GM18907 (cell line): ENCODE measurements at regions not wholly inside any gene's neighbourhood (a gene's known extent, or its start where the extent isn't known, plus 50 kb on each side); places are given as distances from the start of the nearest gene placed in this dataset.
"Not testable (repeated sequence)": the region's sequence is repeated elsewhere in the genome, so short reads cannot be mapped to it uniquely, and the experiment has no call there.

Experiments used
- ATAC-seq: cut with Tn5 transposase; IDR thresholded peaks from one replicate; pipeline ENCODE4 v1.9.1; 2021; ENCODE audit warnings: mild to moderate bottlenecking, moderate library complexity; ENCODE audit not compliant: unreplicated experiment

GRCh38 chr9:24351973-24352372 is 193.7 kb downstream of the IZUMO3 start:
- ATAC-seq = no peak

GRCh38 chr9:24351258-24351657 is 194.4 kb downstream of the IZUMO3 start:
- no peak for ATAC-seq

DNA sequence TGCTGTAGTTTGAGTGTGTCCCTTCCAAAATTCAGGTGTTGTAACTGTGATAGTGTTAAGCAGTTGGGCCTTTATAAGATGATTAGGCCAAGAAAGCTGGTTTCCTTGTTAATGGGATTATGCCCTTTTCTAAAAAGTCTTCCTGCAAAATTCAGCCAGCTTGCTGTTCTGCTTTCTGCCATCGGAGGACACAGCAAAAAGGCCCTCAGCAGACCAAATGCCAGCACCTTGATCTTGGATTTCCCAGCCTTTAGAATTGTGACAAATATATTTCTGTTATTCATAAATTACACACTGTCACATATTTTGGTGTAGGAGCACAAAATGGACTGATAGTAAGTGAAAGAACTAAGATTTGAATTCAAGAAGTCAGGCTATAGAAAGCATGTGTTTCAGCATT is 203.2 kb downstream of the IZUMO3 start:
- ATAC-seq = no peak

DNA sequence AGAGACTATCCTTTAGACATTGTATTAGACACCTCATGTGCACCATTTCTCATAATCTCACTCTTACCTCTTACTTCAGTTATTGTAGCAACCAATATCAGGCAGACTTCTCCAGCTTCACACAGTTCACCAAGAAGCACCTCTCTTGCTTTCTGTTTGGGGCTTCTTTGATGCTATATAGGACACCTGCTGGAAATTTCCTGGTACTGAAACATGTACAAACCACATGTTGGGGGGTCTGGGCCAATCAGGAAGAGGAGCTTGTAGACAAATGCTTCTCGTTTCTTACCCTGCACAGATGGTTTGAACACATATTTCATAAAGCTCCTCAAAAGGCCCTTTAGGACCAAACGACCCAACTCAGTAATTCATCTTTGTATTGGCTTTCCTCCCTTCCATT is 212.1 kb downstream of the IZUMO3 start:
- ATAC-seq = no peak

DNA sequence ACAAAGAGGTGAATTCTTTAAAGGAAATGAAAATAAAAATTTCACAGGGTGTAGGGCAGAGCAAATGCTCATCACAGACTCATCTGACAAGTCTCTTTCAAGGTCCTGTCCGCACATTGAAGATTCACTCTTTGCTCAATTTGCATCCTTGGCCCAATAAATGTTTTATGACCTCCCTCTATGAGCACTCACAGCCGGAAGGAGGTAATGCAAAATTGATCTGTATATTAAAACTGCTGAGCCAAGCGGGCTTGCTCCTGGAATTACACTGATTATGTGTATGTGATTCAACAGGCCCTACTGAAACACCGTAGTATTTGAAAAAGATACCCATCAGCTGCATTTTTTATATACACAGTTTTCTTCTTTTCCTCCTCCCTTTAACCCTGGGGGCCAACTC is 246.8 kb downstream of the IZUMO3 start:
- ATAC-seq = no peak

GRCh38 chr9:24297931-24298330 is 247.8 kb downstream of the IZUMO3 start:
- no peak for ATAC-seq

DNA sequence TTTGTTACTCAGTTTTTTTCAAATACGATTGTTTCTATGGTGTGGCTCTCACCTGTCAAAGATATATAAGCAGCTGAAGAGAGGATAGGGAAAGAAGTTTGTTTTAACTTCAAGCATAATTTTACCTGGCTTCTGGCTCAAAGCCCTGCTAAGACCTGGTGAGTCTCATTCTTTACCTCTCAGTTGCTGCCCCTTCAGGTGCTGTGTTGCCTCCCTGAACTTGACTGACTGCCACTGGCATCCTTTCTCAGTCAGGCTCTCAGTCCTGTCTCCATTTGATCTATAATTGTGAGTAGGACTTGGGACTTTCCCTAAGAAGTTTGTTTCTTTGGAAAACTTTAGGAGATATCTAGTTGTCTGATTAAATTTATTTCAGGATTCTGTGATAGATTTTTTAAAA is 249.6 kb downstream of the IZUMO3 start:
- no peak for ATAC-seq

- ATAC-seq = no peak
These were observed 252.3 kb downstream of the IZUMO3 start for GRCh38 chr9:24293386-24293785.

GRCh38 chr9:24286761-24287160 is 258.9 kb downstream of the IZUMO3 start:
- ATAC-seq = no peak

- no peak for ATAC-seq
These were observed 287.1 kb downstream of the IZUMO3 start for GRCh38 chr9:24258626-24259025.

- no peak for ATAC-seq
These were observed 288.0 kb downstream of the IZUMO3 start for GRCh38 chr9:24257726-24258125.

- no peak for ATAC-seq
These were observed 299.7 kb downstream of the IZUMO3 start for GRCh38 chr9:24245988-24246387.

DNA sequence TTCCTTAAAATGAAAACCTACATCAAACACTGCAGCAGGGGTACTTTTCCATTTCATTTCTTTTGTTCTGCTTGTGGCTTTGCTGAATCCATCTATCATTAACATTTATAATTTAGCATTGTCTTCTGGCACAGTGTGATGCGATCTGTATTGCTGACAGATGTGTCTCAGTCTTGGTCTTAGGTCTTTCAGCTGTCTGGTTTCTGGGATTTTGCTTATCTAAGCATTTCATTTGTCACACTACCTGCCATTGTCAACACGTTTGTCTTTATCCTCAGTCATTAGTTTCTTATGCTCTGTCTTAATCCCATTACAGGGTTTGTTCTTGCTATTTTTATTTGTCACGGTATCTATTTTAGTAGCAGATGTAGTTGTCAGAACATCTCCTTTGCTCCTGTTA is 303.1 kb downstream of the IZUMO3 start:
- ATAC-seq = no peak

DNA sequence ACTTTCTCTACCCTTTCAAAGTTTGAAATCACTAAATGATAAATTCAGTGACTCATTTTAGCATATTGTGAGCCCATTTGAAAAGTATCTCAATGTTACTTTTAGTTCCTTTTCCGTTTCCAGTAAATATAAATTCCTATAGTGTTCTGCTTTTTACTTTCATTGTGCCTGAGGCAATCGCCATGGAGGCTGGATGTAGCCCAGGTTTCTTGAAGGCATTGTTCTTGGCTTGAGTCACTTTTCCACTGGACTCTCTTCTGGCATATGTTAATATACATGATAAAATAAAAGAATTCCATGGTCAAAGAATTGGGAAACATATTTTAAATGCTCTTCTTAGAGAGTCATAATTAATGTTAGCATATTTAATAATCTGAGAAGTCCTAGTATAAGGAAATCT is 327.0 kb downstream of the IZUMO3 start:
- no peak for ATAC-seq

GRCh38 chr9:24210641-24211040 is 335.1 kb downstream of the IZUMO3 start:
- no peak for ATAC-seq

- no peak for ATAC-seq
These were observed 355.7 kb downstream of the IZUMO3 start for GRCh38 chr9:24189986-24190385.

- not testable (repeated sequence) for ATAC-seq
These were observed 354.5 kb upstream of the ELAVL2 start for GRCh38 chr9:24180572-24180971.

- no peak for ATAC-seq
These were observed 318.8 kb upstream of the ELAVL2 start for GRCh38 chr9:24144796-24145195.

DNA sequence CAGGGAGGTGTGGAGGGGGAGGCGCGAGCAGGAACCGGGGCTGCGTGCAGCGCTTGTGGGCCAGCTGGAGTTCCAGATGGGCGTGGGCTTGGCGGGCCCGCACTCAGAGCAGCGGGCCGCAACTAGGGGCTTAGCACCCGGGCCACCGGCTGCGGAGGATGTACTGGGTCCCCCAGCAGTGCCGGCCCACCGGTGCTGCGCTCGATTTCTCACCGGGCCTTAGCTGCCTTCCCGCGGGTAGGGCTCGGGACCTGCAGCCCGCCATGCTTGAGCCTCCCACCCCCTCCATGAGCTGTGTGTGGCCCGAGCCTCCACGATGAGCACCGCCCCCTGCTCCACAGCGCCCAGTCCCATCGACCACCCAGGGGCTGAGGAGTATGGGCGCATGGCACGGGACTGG is 309.0 kb upstream of the ELAVL2 start:
- ATAC-seq = not testable (repeated sequence)

- ATAC-seq = no peak
These were observed 306.2 kb upstream of the ELAVL2 start for GRCh38 chr9:24132244-24132643.

- ATAC-seq = no peak
These were observed 301.5 kb upstream of the ELAVL2 start for GRCh38 chr9:24127519-24127918.

DNA sequence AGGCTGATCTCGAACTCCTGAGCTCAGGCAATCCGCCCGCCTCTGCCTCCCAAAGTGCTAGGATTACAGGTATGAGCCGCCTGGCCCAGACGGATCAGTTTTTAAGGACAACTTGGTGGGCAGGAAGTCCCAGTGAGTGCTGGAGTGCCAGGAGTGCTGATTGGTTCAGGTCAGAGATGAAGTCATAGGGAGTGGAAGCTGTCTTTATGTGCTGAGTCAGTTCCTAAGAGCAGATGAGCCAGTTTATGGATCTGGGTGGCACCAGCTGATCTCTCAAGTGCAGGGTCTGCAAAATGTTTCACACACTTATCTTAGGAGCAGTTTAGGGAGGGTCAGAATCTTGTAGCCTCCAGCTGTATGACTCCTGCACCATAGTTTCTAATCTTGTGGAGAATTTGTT is 292.1 kb upstream of the ELAVL2 start:
- no peak for ATAC-seq

DNA sequence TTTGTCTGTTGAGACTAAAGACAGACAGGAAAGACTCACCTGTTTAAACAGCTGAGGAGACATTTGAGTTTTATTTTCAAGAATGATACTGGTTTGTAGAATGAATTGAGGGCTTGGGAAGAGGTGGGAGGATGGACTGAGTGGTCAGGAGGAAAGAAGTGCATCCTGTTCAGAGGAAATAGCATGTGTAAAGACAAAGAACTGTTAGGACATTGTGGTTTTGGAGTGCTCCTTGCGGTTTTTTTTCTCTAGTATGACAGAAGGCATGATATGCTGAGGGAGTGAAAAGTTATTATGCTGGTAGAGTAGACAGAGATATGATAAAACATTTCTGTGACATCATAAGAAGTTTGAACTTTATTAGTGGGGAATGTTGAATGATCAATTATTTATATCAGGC is 270.7 kb upstream of the ELAVL2 start:
- ATAC-seq = no peak

DNA sequence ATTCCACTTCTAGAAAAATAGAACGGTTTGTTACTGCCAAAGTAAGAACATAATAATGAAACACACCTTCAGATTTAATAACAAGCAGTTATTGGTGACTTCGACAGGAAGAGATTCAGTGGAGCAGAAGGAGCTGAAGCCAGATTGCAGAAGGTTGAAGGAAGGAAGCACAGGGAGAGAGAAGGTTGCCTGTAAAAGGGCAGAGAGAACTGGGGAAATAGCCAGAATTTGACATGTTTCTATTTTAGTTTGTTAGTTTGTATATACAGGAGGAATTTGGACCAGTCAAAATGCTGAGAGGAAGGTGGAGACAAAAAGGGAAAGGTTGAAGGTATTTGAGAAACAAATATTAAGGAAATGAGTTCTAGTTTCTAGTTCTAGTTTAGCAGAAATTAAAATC is 269.2 kb upstream of the ELAVL2 start:
- no peak for ATAC-seq
